ENCODE measurements at regions not wholly inside any gene's neighbourhood (a gene's known extent, or its start where the extent isn't known, plus 50 kb on each side); places are given as distances from the start of the nearest gene placed in this dataset.

DNA sequence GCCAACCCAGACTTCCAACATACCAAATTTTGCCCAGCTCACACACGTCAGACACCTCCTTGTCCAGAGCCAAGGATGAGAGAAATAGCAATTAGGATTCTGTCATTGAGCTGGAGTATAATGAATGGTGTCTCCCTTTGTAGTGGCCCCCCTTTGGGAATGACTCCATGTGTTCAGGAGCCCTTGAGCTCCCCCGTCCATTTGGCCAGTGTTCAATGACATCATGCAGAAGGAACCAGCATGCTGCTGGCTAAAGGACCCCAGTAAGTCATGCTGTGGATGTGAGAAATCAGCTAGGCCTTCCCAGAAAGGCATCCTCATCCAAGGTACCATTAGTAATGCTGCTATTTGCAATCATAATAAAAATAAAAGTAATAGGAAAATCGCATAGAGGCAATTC lies 158.8 kb upstream of the SRRM4 start:
- TF ChIP-seq CTCF (IDR thresholded peaks at IDR 0.05; ENCODE audit: insufficient read depth, missing control alignments): no peak
- FAIRE-seq: no peak

GRCh38 chr12:118827047-118827446 lies 154.3 kb upstream of the SRRM4 start:
- no peak for FAIRE-seq
- TF ChIP-seq CTCF (IDR thresholded peaks at IDR 0.05; ENCODE audit: insufficient read depth, missing control alignments): no peak
- DNase-seq (ENCODE audit: insufficient read length, low spot score): no peak

More for the DNA sequence above, 158.8 kb upstream of the SRRM4 start:
- no peak for DNase-seq (ENCODE audit: insufficient read length, low spot score)

DNA sequence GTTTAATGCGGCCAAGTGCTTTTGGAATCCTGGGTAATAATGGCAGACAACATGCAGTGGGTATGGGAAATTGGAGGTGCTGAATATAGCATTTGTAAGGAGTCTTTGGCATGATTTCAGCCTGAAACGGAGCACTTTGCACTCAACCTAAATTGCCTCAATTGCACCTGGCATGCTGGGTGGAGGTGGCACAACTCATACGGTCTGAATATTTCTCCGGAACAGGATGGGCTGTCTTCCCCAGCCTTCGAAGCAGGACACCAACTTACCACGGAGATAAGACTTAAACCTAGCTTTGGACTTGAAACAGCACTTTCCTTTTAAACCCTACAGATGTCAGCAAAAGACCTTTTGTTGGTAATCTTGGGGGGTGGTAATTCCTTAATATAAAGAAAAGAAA lies 153.7 kb upstream of the SRRM4 start:
- TF ChIP-seq CTCF (IDR thresholded peaks at IDR 0.05; ENCODE audit: insufficient read depth, missing control alignments): no peak
- no peak for DNase-seq (ENCODE audit: insufficient read length, low spot score)
- no peak for FAIRE-seq

GRCh38 chr12:118830296-118830695 lies 151.0 kb upstream of the SRRM4 start:
- DNase-seq (ENCODE audit: insufficient read length, low spot score) (no peak), FAIRE-seq (no peak)
- TF ChIP-seq CTCF (IDR thresholded peaks at IDR 0.05; ENCODE audit: insufficient read depth, missing control alignments): no peak

- DNase-seq (ENCODE audit: insufficient read length, low spot score) (no peak), FAIRE-seq (no peak)
- TF ChIP-seq CTCF (IDR thresholded peaks at IDR 0.05; ENCODE audit: insufficient read depth, missing control alignments): no peak
Observed at GRCh38 chr12:118835926-118836325, 145.4 kb upstream of the SRRM4 start.

- FAIRE-seq: no peak
- TF ChIP-seq CTCF (IDR thresholded peaks at IDR 0.05; ENCODE audit: insufficient read depth, missing control alignments): peak; percentile 24
- DNase-seq (ENCODE audit: insufficient read length, low spot score): no peak
Observed at GRCh38 chr12:118840399-118840798, 140.9 kb upstream of the SRRM4 start.

GRCh38 chr12:118840878-118841277 lies 140.5 kb upstream of the SRRM4 start:
- no peak for TF ChIP-seq CTCF (IDR thresholded peaks at IDR 0.05; ENCODE audit: insufficient read depth, missing control alignments)
- DNase-seq (ENCODE audit: insufficient read length, low spot score) (no peak), FAIRE-seq (no peak)
